Umbilical cord (tissue), 1 donor: ENCODE measurements at regions not wholly inside any gene's neighbourhood (a gene's known extent, or its start where the extent isn't known, plus 50 kb on each side); places are given as distances from the start of the nearest gene placed in this dataset.
"Not testable (repeated sequence)": the region's sequence is repeated elsewhere in the genome, so short reads cannot be mapped to it uniquely, and the experiment has no call there.

Experiments used
- DNase-seq: peaks from one replicate; pipeline ENCODE4 v3.0.0-alpha.2; 2015; ENCODE audit warnings: low spot score

DNA sequence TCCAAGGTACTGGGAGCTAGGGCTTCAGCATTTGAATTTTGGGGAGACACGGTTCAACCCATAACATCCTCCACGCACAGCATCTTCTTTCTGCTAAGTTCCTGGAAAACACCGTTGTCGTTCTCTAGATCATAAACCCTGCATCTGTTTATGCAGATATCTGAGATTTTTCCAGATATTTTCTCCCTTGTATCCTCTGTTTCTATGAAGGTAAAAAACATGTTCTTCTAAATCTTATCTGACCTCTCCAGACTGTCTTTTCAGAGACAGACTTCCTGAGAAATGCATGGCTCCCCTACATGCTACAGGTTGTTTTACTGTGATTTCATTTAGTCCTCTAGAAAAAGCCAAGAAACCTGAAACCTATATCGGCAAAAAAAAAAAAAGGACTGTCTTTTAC, 152.3 kb upstream of the KLF3 start:
- no peak for DNase-seq

DNA sequence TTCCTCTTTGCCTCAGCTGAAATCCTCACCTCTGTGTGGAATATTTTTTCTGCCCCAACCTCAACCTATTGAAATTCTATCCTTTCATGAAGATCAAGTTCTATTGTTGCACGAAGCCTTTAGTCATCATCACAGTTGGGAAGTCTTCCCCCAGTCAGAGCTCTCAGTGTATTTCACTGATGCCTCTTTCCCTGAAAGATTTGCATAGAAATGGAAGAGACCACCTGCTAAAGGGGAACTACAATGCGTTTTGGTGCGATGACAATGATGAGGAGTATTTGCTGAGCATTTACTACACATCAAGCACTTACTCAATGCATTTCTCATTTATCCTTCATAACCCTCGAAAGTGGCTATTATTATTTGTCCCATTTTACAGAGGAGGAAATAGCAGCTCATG, 151.2 kb upstream of the KLF3 start:
- no peak for DNase-seq

GRCh38 chr4:38514465-38515146, 149.4 kb upstream of the KLF3 start:
- no peak for DNase-seq

GRCh38 chr4:38516190-38516589, 147.8 kb upstream of the KLF3 start:
- DNase-seq = no peak

DNA sequence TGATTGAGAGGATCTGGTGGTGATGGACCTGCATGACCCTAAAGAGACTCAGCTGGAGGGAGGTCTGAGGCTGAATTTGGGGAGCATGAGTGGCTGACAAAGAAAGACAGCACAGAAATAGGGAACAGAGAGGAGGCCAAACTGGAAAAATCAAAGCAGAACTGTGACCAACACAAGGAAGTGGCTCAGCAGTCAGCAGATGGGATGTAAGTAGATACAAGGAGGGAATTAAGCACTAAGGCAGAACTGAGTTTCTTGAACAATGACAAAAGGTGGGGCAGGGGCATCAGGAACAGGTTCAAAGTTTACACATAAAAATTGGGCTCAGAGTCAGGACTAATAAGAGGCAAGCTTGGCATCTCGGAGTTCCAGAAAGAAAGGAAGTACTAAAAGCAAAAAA, 144.3 kb upstream of the KLF3 start:
- peak; percentile 11 for DNase-seq

DNA sequence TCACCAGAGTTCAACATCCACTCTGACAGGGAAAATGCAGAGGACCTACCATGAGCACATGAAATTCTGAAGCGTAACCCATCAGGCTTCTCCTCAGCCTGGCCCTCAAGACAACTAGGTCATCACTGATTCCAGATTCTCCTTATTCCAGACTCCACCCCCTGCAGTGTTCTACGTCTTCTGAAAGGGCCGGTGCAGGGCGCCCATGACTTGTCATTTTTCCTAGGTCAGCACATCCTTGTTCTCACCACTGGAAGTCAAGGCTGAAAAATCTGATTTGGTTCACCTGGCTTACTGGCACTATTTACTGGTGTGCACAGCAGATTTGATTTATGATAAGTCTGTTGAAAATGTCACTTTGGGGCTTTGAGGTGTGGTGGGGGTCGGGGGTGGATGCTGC, 140.9 kb upstream of the KLF3 start:
- peak; percentile 15 for DNase-seq

GRCh38 chr4:38523524-38524448, 140.2 kb upstream of the KLF3 start:
- peak; percentile 36 for DNase-seq

GRCh38 chr4:38526412-38526811, 137.6 kb upstream of the KLF3 start:
- no peak for DNase-seq

GRCh38 chr4:38529189-38530115, 134.5 kb upstream of the KLF3 start:
- peak; percentile 20 for DNase-seq

- DNase-seq = no peak
Observed at GRCh38 chr4:38530486-38530885, 133.5 kb upstream of the KLF3 start.

DNA sequence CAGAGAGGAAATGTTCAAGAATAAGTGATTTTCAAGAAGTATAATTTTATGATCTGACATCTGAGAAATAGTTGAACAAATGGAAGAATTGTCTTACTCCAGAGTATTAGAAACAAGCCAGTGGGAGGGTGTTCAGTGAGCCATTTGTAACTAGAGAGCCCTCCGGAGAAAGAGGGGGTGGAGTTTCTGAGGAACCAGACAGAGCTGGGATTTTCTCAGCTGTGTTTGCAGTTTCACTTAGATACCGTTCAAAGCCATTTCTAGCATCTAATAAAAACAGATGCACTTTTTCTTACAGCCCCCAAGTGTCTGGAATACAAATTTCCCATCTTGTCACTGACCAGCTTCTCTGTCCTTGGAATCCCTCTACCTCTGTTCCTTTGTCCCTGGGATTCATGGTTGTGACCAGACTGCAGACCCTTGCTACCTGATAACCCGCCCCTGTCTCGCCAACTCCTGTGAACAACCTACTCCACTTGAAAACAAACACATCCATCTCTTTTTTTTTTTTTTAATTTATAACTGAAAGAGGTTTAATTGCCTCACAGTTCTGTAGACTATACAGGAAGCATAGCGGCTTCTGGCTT, 132.8 kb upstream of the KLF3 start:
- DNase-seq = peak; percentile 81

- DNase-seq = peak; percentile 47
Observed at GRCh38 chr4:38532908-38533499, 131.0 kb upstream of the KLF3 start.

- no peak for DNase-seq
Observed at GRCh38 chr4:38534344-38535045, 129.5 kb upstream of the KLF3 start.

DNA sequence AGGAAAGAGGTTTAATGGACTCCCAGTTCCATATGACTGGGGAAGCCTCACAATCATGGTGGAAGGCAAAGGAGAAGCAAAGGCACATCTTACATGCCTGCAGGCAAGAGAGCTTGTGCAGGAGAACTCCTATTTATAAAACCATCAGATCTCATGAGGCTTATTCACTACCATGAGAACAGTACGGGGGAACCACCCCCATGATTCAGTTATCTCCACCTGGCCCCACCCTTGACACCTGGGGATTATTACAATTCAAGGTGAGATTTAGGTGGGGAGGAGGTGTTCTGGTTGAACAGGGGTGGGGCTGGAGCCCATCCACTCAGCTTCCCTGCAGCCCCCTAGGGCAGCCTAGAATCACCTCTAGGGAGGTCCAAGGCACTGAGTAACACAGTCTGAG, 128.9 kb upstream of the KLF3 start:
- not testable (repeated sequence) for DNase-seq

- no peak for DNase-seq
Observed at GRCh38 chr4:38535717-38536116, 128.3 kb upstream of the KLF3 start.

GRCh38 chr4:38536716-38537115, 127.3 kb upstream of the KLF3 start:
- DNase-seq = no peak

DNA sequence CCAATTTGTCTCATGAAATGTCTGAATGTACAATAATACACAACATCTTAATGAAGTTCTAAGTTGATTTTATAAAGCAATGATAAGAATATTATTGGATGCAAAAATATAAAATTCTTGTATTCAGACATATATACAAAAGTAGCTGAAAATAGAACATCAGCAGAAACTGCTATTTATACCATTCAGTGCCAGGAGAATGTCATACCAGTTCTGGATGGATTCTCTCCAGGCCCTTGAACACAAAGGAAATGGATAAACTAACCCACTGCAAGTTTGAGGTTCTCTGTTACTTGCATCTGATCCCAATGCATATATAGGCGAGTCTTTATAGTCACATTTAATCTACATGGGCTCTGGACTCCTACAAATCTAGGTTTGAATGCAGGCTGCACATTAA, 126.3 kb upstream of the KLF3 start:
- DNase-seq = no peak

GRCh38 chr4:38538517-38538916, 125.5 kb upstream of the KLF3 start:
- no peak for DNase-seq

- no peak for DNase-seq
Observed at GRCh38 chr4:38539501-38539900, 124.5 kb upstream of the KLF3 start.

- no peak for DNase-seq
Observed at GRCh38 chr4:38547052-38547451, 116.9 kb upstream of the KLF3 start.

- DNase-seq = no peak
Observed at GRCh38 chr4:38548256-38548655, 115.7 kb upstream of the KLF3 start.
